ENCODE measurements at regions not wholly inside any gene's neighbourhood (a gene's known extent, or its start where the extent isn't known, plus 50 kb on each side); places are given as distances from the start of the nearest gene placed in this dataset.

DNA sequence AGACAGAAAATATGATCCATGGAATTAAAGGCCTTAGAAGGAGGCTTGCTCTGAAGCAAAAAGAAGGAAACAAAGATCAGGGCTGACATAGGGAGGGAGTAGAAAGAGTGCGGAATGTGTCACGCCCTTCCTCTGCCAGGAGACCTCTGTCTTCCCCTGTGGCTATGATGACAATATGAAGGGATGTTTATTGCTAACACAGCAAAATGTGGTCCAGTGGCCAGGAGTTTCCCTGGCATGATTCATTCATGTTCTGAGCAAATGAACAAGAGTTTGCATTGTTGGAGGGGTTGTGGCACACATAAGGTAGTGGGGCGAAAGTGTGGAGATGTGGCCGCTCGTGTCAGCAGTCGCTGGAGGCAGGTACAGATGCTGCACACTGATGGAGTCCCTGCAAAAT lies 169.4 kb downstream of the SHQ1 start:
- H3F3A ChIP-seq (replicated peaks; ENCODE audit: low read depth): no peaks in the 10 kb centered on the region
- H3K36me3 Mint-ChIP-seq (ENCODE audit: low read depth): no peaks in the 10 kb centered on the region
- H3K79me2 ChIP-seq (replicated peaks; ENCODE audit: insufficient read depth): no peaks in the 10 kb centered on the region
- H2AFZ ChIP-seq: peak overlapping the region; percentile 56; the same call in 1 of the 2 replicates
- H3K4me1 Mint-ChIP-seq: no peaks in the 10 kb centered on the region; the same call in 2 of the 3 replicates
- no peaks in the 10 kb centered on the region for H3K4me1 ChIP-seq (ENCODE audit: insufficient read depth)
- no peak for TF ChIP-seq EZH2 (IDR thresholded peaks at IDR 0.05; ENCODE audit: low read depth, unreplicated experiment)
- TF ChIP-seq CREB1 (CRISPR knock-in tag; IDR thresholded peaks at IDR 0.05; ENCODE audit: low read depth): no peak
- no peak for TF ChIP-seq POLR2AphosphoS5 (IDR thresholded peaks at IDR 0.05; ENCODE audit: low read depth)
- TF ChIP-seq JUNB (IDR thresholded peaks at IDR 0.05; ENCODE audit: unreplicated experiment): no peak
- TF ChIP-seq, protein P1, sequence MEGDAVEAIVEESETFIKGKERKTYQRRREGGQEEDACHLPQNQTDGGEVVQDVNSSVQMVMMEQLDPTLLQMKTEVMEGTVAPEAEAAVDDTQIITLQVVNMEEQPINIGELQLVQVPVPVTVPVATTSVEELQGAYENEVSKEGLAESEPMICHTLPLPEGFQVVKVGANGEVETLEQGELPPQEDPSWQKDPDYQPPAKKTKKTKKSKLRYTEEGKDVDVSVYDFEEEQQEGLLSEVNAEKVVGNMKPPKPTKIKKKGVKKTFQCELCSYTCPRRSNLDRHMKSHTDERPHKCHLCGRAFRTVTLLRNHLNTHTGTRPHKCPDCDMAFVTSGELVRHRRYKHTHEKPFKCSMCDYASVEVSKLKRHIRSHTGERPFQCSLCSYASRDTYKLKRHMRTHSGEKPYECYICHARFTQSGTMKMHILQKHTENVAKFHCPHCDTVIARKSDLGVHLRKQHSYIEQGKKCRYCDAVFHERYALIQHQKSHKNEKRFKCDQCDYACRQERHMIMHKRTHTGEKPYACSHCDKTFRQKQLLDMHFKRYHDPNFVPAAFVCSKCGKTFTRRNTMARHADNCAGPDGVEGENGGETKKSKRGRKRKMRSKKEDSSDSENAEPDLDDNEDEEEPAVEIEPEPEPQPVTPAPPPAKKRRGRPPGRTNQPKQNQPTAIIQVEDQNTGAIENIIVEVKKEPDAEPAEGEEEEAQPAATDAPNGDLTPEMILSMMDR (conservative IDR thresholded peaks at IDR 0.05; ENCODE audit: low read depth in 2 of 2): no peak
- TF ChIP-seq, protein P2, sequence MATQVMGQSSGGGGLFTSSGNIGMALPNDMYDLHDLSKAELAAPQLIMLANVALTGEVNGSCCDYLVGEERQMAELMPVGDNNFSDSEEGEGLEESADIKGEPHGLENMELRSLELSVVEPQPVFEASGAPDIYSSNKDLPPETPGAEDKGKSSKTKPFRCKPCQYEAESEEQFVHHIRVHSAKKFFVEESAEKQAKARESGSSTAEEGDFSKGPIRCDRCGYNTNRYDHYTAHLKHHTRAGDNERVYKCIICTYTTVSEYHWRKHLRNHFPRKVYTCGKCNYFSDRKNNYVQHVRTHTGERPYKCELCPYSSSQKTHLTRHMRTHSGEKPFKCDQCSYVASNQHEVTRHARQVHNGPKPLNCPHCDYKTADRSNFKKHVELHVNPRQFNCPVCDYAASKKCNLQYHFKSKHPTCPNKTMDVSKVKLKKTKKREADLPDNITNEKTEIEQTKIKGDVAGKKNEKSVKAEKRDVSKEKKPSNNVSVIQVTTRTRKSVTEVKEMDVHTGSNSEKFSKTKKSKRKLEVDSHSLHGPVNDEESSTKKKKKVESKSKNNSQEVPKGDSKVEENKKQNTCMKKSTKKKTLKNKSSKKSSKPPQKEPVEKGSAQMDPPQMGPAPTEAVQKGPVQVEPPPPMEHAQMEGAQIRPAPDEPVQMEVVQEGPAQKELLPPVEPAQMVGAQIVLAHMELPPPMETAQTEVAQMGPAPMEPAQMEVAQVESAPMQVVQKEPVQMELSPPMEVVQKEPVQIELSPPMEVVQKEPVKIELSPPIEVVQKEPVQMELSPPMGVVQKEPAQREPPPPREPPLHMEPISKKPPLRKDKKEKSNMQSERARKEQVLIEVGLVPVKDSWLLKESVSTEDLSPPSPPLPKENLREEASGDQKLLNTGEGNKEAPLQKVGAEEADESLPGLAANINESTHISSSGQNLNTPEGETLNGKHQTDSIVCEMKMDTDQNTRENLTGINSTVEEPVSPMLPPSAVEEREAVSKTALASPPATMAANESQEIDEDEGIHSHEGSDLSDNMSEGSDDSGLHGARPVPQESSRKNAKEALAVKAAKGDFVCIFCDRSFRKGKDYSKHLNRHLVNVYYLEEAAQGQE (IDR thresholded peaks at IDR 0.05; ENCODE audit: unreplicated experiment): no peak
- no peak for TF ChIP-seq STAT1 (IDR thresholded peaks at IDR 0.05; ENCODE audit: unreplicated experiment)
- no peak overlapping the region for H3K27ac Mint-ChIP-seq
- H3K27ac ChIP-seq (ENCODE audit: low read depth): no peak overlapping the region
- no peaks in the 10 kb centered on the region for H3K9me3 Mint-ChIP-seq
- no peaks in the 10 kb centered on the region for H3K27me3 Mint-ChIP-seq (ENCODE audit: insufficient read depth, low read depth, poor library complexity)
- DNase-seq (ENCODE audit: low spot score) (no peak), ATAC-seq (no peak)
- H3K4me3 ChIP-seq: no peak overlapping the region
- no peak overlapping the region for H3K4me3 Mint-ChIP-seq
- no peaks in the 10 kb centered on the region for H4K20me1 ChIP-seq (replicated peaks; ENCODE audit: insufficient read depth)
- no peaks in the 10 kb centered on the region for H3K27me3 ChIP-seq (ENCODE audit: insufficient read depth)
- H3K4me2 ChIP-seq: no peak overlapping the region
- H3K36me3 ChIP-seq (ENCODE audit: insufficient read depth): no peaks in the 10 kb centered on the region
- H3K9me2 ChIP-seq (ENCODE audit: insufficient read depth): no peaks in the 10 kb centered on the region

DNA sequence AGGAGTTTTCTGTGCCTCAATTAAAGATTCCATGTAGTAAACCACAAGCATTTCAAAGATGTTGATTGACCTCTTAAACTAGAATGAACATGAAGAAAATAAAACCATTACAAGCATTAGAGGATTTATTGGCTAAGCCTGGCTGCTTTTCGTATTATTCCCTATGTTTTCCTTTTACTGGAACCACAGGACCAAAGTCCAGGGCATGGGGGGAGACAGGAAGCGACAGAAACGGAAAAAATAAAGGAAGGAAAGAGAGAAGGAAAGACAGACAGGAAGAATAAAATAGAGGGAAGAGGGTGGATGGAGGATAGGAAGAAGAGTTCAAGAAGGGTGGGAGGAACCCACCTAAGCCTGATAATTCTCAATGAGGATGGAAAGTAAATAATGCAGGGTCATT lies 169.9 kb downstream of the SHQ1 start:
- Mint-ChIP-seq H3K27me3 (ENCODE audit: insufficient read depth, low read depth, poor library complexity) (no peaks in the 10 kb centered on the region), H3K27ac (no peak overlapping the region), H3K4me1 (no peaks in the 10 kb centered on the region; the same call in 2 of the 3 replicates), H3K9me3 (no peaks in the 10 kb centered on the region), H3K36me3 (ENCODE audit: low read depth) (no peaks in the 10 kb centered on the region), H3K4me3 (no peak overlapping the region)
- Histone ChIP-seq H4K20me1 (replicated peaks; ENCODE audit: insufficient read depth) (no peaks in the 10 kb centered on the region), H3F3A (replicated peaks; ENCODE audit: low read depth) (no peaks in the 10 kb centered on the region), H3K36me3 (ENCODE audit: insufficient read depth) (no peaks in the 10 kb centered on the region), H3K4me2 (no peak overlapping the region), H3K4me3 (no peak overlapping the region), H3K27ac (ENCODE audit: low read depth) (no peak overlapping the region), H3K79me2 (replicated peaks; ENCODE audit: insufficient read depth) (no peaks in the 10 kb centered on the region), H3K4me1 (ENCODE audit: insufficient read depth) (no peaks in the 10 kb centered on the region), H3K27me3 (ENCODE audit: insufficient read depth) (no peaks in the 10 kb centered on the region), H2AFZ (0 out of 2 replicates have a peak overlapping the region, but pooled peaks have one; percentile 56), H3K9me2 (ENCODE audit: insufficient read depth) (no peaks in the 10 kb centered on the region)
- no peak for TF ChIP-seq EZH2phosphoT487 (IDR thresholded peaks at IDR 0.05; ENCODE audit: unreplicated experiment)
- DNase-seq (ENCODE audit: low spot score) (no peak), ATAC-seq (no peak)
